ENCODE measurements at regions not wholly inside any gene's neighbourhood (a gene's known extent, or its start where the extent isn't known, plus 50 kb on each side); places are given as distances from the start of the nearest gene placed in this dataset.

- Histone ChIP-seq H3K36me3 (ENCODE audit: control insufficient read depth, insufficient read depth, low read length) (peaks cover 2% of the 10 kb centered on the region), H3K4me3 (ENCODE audit: low read depth, low read length) (no peak overlapping the region), H3K27me3 (ENCODE audit: control insufficient read depth, insufficient read depth, low read length) (no peaks in the 10 kb centered on the region)
- no peak for TF ChIP-seq CTCF (IDR thresholded peaks at IDR 0.05; ENCODE audit: insufficient read depth, low read length, poor library complexity, severe bottlenecking)
- no peak for DNase-seq (ENCODE audit: low read depth)
Observed at GRCh38 chr17:77402159-77402731, 261.5 kb downstream of the SEC14L1 start.

- DNase-seq (ENCODE audit: low read depth), result no peak
- no peak for TF ChIP-seq CTCF (IDR thresholded peaks at IDR 0.05; ENCODE audit: insufficient read depth, low read length, poor library complexity, severe bottlenecking)
- Histone ChIP-seq H3K4me3 (ENCODE audit: low read depth, low read length) (no peak overlapping the region), H3K36me3 (ENCODE audit: control insufficient read depth, insufficient read depth, low read length) (peaks cover 2% of the 10 kb centered on the region), H3K27me3 (ENCODE audit: control insufficient read depth, insufficient read depth, low read length) (no peaks in the 10 kb centered on the region)
Observed at GRCh38 chr17:77403854-77404253, 263.1 kb downstream of the SEC14L1 start.

DNA sequence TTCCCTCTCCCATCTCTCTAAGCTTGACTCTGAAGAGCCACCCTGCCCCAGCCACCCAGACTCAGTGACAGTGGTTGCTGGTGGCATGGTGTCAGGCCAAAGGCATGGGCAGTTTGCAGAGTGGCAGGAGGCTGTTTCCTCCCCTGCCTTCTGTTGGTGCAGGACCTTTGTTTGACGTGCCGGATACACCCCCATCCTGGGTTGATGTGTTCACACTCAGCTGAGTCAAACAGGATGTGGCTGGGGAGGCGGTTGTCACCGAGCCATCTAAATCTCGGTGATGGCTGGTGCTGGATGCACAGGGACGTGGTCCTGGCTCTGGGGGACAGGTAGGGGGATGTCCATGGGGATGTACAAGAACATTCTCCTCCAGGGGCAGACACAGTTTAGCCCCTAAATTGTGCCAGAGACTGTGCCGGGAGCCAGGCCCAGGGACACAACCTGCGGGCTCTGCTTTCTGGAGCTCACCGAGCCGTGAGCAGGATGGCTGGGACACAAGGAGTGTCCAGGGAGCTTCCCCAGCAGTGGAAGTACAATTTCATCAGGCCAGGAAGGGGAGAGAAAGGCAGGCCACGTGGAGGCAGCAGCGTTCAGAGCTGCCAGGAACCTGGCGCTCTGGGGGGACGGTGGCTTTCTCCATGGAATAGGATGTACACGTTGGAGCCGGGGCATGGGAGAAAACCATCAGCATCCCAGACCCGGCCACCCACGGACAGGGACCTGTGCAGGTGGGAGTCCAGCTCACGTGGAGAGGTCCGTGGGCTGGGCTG lies 264.2 kb downstream of the SEC14L1 start:
- no peak overlapping the region for H3K4me3 ChIP-seq (ENCODE audit: low read depth, low read length)
- DNase-seq (ENCODE audit: low read depth), result no peak
- peaks cover 2% of the 10 kb centered on the region for H3K36me3 ChIP-seq (ENCODE audit: control insufficient read depth, insufficient read depth, low read length)
- no peak for TF ChIP-seq CTCF (IDR thresholded peaks at IDR 0.05; ENCODE audit: insufficient read depth, low read length, poor library complexity, severe bottlenecking)
- H3K27me3 ChIP-seq (ENCODE audit: control insufficient read depth, insufficient read depth, low read length), result no peaks in the 10 kb centered on the region

GRCh38 chr17:77405867-77406732 lies 265.3 kb downstream of the SEC14L1 start:
- peaks cover 2% of the 10 kb centered on the region for H3K36me3 ChIP-seq (ENCODE audit: control insufficient read depth, insufficient read depth, low read length)
- DNase-seq (ENCODE audit: low read depth), result no peak
- no peak overlapping the region for H3K4me3 ChIP-seq (ENCODE audit: low read depth, low read length)
- H3K27me3 ChIP-seq (ENCODE audit: control insufficient read depth, insufficient read depth, low read length), result no peaks in the 10 kb centered on the region
- no peak for TF ChIP-seq CTCF (IDR thresholded peaks at IDR 0.05; ENCODE audit: insufficient read depth, low read length, poor library complexity, severe bottlenecking)

DNA sequence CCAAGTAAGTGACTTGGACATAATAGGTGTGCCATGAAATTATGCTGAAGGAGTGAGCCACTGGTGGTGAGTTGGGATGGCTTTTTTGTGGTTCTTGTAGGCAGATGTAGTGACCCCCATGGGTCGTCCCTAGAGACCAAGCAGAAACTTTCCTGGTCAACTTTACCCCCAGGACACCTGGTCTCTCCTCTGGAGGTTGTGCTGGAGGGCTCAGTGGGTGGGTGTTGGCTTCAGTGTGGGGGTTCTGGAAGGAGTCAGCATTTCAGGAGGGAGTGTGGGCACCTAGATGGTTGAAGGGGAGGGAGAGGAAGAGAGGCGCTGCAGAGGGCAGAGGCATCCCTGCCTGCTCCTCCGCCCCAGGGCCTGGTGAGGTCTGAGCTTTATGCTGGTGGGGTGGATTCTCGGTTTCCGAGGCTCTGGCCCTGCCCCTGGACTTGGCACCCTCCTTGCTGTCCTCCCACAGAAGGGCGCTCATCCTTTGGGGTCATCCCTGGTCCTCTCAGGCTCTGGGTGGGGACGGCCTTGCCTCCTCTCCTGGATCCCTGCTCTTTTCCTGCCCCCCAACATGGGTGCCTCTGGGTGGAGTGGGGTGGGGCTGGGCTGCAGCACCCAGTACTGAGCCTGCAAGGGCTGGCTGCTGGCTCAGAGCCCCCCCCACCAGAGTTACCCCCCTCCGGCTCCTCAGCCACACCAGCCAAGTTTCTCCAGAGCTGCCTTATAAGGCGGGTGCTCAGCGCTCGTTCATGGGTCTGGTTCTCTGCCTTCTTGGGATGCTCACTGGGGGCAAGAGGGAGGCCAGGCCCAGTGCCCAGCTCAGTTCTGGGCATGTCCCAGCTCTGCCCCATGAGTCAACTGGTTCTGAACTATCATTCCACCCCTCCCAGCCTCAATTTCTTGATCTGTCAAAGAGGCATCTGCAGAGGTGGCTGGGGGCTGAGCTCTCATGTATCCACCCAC lies 266.8 kb downstream of the SEC14L1 start:
- Histone ChIP-seq H3K4me3 (ENCODE audit: low read depth, low read length) (no peak overlapping the region), H3K36me3 (ENCODE audit: control insufficient read depth, insufficient read depth, low read length) (peaks cover 2% of the 10 kb centered on the region), H3K27me3 (ENCODE audit: control insufficient read depth, insufficient read depth, low read length) (no peaks in the 10 kb centered on the region)
- DNase-seq (ENCODE audit: low read depth), result no peak
- no peak for TF ChIP-seq CTCF (IDR thresholded peaks at IDR 0.05; ENCODE audit: insufficient read depth, low read length, poor library complexity, severe bottlenecking)
